Activated CD4-positive, alpha-beta memory T cell treated with anti-CD3 and anti-CD28 coated beads, Interleukin-2, amount 10 ng/mL, durations not matched to agents 7 days and 5 days (primary cell): ENCODE measurements at regions not wholly inside any gene's neighbourhood (a gene's known extent, or its start where the extent isn't known, plus 50 kb on each side); places are given as distances from the start of the nearest gene placed in this dataset.

Experiments
- CTCF ChIA-PET: fragments of 350-600 bp; sonication (Branson Sonifier 250); formaldehyde crosslinking; loops from one replicate; lab custom pipeline; 2021; ENCODE audit warnings: antibody characterized with exemption, inconsistent platforms; lab: Charles Lee
- POLR2A ChIA-PET: fragments of 350-600 bp; sonication (Branson Sonifier 250); formaldehyde crosslinking; loops from one replicate; lab custom pipeline; 2021; ENCODE audit warnings: antibody characterized with exemption; lab: Charles Lee
- DNase-seq: peaks from one replicate; pipeline ENCODE4 v3.0.0-alpha.2; 2020
- H3K27ac Mint-ChIP-seq: one replicate; pipeline ENCODE4 v1.8.0; 2021; ENCODE audit warnings: mild to moderate bottlenecking, mixed read lengths
- H3K27me3 Mint-ChIP-seq: one replicate; pipeline ENCODE4 v1.8.0; 2021; ENCODE audit warnings: mixed read lengths
- H3K36me3 Mint-ChIP-seq: one replicate; pipeline ENCODE4 v1.8.0; 2021; ENCODE audit warnings: low read depth, mixed read lengths
- H3K4me1 Mint-ChIP-seq: one replicate; pipeline ENCODE4 v1.8.0; 2021; ENCODE audit warnings: mixed read lengths
- H3K4me3 Mint-ChIP-seq: one replicate; pipeline ENCODE4 v1.8.0; 2021; ENCODE audit warnings: mild to moderate bottlenecking, mixed read lengths
- H3K9me3 Mint-ChIP-seq: one replicate; pipeline ENCODE4 v1.8.0; 2021; ENCODE audit warnings: mixed read lengths

DNA sequence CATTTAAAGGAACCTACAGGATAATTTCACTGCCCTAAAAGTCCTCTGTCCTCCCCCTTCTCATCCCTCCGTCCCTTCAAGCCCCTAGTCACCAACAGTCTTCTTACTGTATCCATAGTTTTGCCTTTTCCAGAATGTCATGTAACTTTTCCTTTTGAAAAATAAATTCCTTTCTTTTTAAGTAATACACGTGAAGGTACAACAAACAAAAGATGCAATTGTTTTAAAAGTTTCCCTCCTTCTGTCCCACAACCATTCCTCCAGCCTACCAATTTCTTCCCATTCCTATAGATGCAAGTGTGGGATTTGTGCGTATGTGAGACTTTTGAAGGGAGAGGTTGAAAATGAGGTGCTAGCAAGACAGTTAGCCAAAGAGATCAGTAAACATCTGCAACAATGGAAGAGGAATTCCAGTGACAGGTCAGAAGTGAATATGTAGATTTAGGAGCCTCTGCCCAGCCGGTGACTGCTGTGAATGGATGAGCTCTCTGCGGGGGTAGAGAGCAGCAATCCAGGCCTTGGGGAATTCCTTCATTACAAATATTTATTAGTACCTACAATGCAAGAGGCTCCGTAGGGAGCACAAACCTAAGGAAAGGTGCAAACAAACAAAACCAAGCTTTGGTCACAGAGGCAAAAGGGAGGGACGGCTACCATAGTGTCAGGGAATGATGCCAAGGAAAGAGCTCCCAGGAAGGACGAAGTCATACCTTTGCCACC, 243.6 kb downstream of the SKIDA1 start:
- H3K27me3 Mint-ChIP-seq: peaks cover 3% of the 10 kb centered on the region
- no peak overlapping the region for H3K27ac Mint-ChIP-seq
- H3K9me3 Mint-ChIP-seq: no peaks in the 10 kb centered on the region
- POLR2A ChIA-PET: no interaction called here
- H3K36me3 Mint-ChIP-seq: no peaks in the 10 kb centered on the region
- DNase-seq: no peak
- CTCF ChIA-PET: no interaction called here
- H3K4me1 Mint-ChIP-seq: no peaks in the 10 kb centered on the region
- H3K4me3 Mint-ChIP-seq: no peak overlapping the region

DNA sequence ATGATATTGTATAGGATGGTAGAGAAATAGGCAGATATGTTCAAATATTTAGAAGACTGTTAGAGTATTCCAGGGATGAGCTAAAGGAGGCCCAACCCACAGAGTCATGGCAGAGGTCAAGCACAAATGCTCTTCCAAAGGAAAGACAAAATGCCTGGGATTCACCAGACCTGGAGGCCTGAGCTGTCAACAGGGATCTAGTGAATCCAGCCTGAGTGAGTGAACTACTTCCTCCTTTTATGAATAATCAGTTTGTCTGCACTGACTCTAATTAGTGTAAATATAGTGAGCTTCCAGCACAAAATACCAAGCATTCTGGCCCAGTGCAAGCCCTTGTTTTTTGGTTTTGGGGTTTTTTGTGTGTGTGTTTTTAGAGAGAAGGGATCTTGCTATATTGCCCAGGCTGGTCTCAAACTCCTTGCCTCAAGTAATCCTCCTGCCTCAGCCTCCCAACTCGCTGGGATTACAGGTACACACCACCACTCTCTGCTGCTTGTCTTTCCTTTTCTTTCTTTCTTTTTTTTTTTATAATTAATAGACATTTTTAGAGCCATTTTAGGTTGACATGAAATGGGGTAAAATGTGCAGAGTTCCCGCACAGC, 244.4 kb downstream of the SKIDA1 start:
- no peak for DNase-seq
- Mint-ChIP-seq H3K9me3 (no peaks in the 10 kb centered on the region), H3K4me1 (no peaks in the 10 kb centered on the region), H3K27ac (no peak overlapping the region), H3K27me3 (peaks cover 3% of the 10 kb centered on the region), H3K36me3 (no peaks in the 10 kb centered on the region), H3K4me3 (no peak overlapping the region)
- POLR2A ChIA-PET: no interaction called here
- CTCF ChIA-PET: no interaction called here

GRCh38 chr10:21280037-21280436, 245.4 kb downstream of the SKIDA1 start:
- H3K4me1 Mint-ChIP-seq: no peaks in the 10 kb centered on the region
- CTCF ChIA-PET: interaction anchor here (0.7 to 2.1 kb wide), 4 partner anchors 13 to 452 kb away, joined by 4 to 8 read pairs (median 4); no protein-coding TSS in a partner anchor
- H3K36me3 Mint-ChIP-seq: no peaks in the 10 kb centered on the region

GRCh38 chr10:21279217-21279575, 246.3 kb downstream of the SKIDA1 start:
- H3K27ac Mint-ChIP-seq: no peak overlapping the region
- H3K4me1 Mint-ChIP-seq: no peaks in the 10 kb centered on the region
- no peak overlapping the region for H3K4me3 Mint-ChIP-seq
- POLR2A ChIA-PET: no interaction called here
- H3K36me3 Mint-ChIP-seq: no peaks in the 10 kb centered on the region
- H3K9me3 Mint-ChIP-seq: no peaks in the 10 kb centered on the region
- H3K27me3 Mint-ChIP-seq: peaks cover 3% of the 10 kb centered on the region
- no peak for DNase-seq
- CTCF ChIA-PET: interaction anchor here (1.4 to 2.1 kb wide), 2 partner anchors 216 to 453 kb away, joined by 4 to 8 read pairs; no protein-coding TSS in a partner anchor

More at GRCh38 chr10:21280037-21280436, 245.4 kb downstream of the SKIDA1 start:
- POLR2A ChIA-PET: no interaction called here
- no peak overlapping the region for H3K27ac Mint-ChIP-seq
- DNase-seq: no peak
- no peaks in the 10 kb centered on the region for H3K9me3 Mint-ChIP-seq
- H3K27me3 Mint-ChIP-seq: peaks cover 3% of the 10 kb centered on the region
- H3K4me3 Mint-ChIP-seq: no peak overlapping the region

- ChIA-PET POLR2A (no interaction called here), CTCF (interaction anchor here (1.4 to 2.1 kb wide), 2 partner anchors 216 to 453 kb away, joined by 4 to 8 read pairs; no protein-coding TSS in a partner anchor)
- peak; percentile 68 for DNase-seq
- Mint-ChIP-seq H3K27me3 (peaks cover 3% of the 10 kb centered on the region), H3K9me3 (no peaks in the 10 kb centered on the region), H3K36me3 (no peaks in the 10 kb centered on the region), H3K4me1 (no peaks in the 10 kb centered on the region), H3K27ac (no peak overlapping the region), H3K4me3 (no peak overlapping the region)
These were observed 246.8 kb downstream of the SKIDA1 start for GRCh38 chr10:21278491-21279216.

DNA sequence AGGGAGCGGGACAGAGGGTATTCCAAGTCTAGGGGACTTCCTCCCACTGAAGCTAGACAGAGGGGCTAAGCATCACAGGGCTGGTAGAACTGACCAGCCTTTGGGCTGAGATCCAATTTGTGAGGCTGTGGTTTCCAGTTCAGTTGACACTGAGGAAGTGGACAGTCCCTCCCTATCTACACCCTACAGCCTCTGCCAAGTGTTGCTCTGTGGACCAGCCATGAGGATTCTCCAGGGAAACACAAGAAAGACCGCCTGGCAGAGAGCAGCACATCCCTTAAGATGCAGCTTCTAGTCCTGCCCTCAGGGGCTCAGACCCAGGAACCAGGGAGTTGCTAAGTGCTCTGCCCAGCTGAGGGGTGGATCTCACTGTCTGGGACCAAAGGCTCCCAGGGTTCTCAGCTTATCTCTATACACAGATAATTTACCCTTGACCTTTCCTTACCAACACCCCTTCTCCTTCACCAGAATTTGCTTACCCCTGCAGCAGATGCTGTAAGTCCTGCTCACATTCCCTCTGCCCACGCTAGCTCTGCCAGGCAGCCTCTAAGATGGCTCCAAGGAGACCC, 252.0 kb downstream of the SKIDA1 start:
- H3K27ac Mint-ChIP-seq: no peak overlapping the region
- CTCF ChIA-PET: no interaction called here
- H3K9me3 Mint-ChIP-seq: no peaks in the 10 kb centered on the region

DNA sequence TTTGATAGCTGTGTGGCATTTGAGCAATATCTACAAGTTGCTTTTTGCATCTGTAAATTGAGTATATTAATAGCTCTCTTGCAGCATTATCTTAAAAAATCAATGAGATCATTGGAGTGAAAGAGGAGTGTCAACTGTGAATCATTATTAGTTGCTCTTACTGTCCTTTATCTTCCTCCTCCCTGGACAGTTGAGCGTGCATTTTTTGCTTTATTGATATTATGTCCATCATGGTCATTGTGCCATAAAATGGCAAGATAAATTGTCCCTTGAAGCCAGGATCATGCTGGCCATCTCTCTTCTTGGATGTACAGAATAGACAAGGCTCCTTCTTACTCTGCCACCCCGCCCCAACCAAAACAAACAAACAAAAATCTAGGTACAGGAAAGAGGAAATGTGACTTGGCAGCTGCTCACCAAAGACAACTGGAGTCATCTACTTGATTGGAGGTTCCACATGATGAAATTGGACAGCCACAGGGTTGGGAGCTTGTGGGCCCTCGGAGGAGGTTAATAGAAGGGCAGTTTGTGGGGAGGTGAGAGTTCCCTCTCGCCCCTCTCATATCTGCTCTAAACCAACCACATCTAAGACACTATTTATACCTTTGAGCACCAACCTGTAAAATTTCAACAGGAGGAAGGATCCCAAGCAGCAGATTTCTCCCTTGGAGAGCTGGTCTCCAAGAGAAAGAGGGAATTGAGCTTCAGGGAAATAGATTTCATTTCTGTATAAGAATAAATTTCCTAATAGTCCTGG, 252.7 kb downstream of the SKIDA1 start:
- ChIA-PET CTCF (no interaction called here), POLR2A (no interaction called here)
- H3K4me3 Mint-ChIP-seq: no peak overlapping the region
- no peaks in the 10 kb centered on the region for H3K9me3 Mint-ChIP-seq
- no peak overlapping the region for H3K27ac Mint-ChIP-seq
- DNase-seq: no peak
- no peaks in the 10 kb centered on the region for H3K36me3 Mint-ChIP-seq
- H3K27me3 Mint-ChIP-seq: no peaks in the 10 kb centered on the region
- no peaks in the 10 kb centered on the region for H3K4me1 Mint-ChIP-seq

More for the DNA sequence above, 252.0 kb downstream of the SKIDA1 start:
- DNase-seq: no peak
- no peak overlapping the region for H3K4me3 Mint-ChIP-seq
- POLR2A ChIA-PET: no interaction called here
- H3K4me1 Mint-ChIP-seq: no peaks in the 10 kb centered on the region
- no peaks in the 10 kb centered on the region for H3K36me3 Mint-ChIP-seq
- H3K27me3 Mint-ChIP-seq: no peaks in the 10 kb centered on the region

GRCh38 chr10:21270976-21271375, 254.5 kb downstream of the SKIDA1 start:
- ChIA-PET CTCF (no interaction called here), POLR2A (no interaction called here)
- Mint-ChIP-seq H3K27me3 (no peaks in the 10 kb centered on the region), H3K4me3 (no peak overlapping the region), H3K4me1 (no peaks in the 10 kb centered on the region), H3K27ac (no peak overlapping the region), H3K36me3 (no peaks in the 10 kb centered on the region), H3K9me3 (no peaks in the 10 kb centered on the region)
- DNase-seq: no peak

- DNase-seq: no peak
- Mint-ChIP-seq H3K4me1 (no peaks in the 10 kb centered on the region), H3K27me3 (no peaks in the 10 kb centered on the region), H3K4me3 (no peak overlapping the region), H3K9me3 (peaks cover 2% of the 10 kb centered on the region), H3K36me3 (no peaks in the 10 kb centered on the region), H3K27ac (no peak overlapping the region)
- ChIA-PET CTCF (no interaction called here), POLR2A (no interaction called here)
These were observed 256.2 kb downstream of the SKIDA1 start for GRCh38 chr10:21269289-21269688.

GRCh38 chr10:21265622-21266021, 259.9 kb downstream of the SKIDA1 start:
- no peak overlapping the region for H3K4me3 Mint-ChIP-seq
- peaks cover 2% of the 10 kb centered on the region for H3K9me3 Mint-ChIP-seq
- H3K36me3 Mint-ChIP-seq: no peaks in the 10 kb centered on the region
- no peaks in the 10 kb centered on the region for H3K4me1 Mint-ChIP-seq
- no peak for DNase-seq
- no peaks in the 10 kb centered on the region for H3K27me3 Mint-ChIP-seq
- ChIA-PET POLR2A (no interaction called here), CTCF (no interaction called here)
- no peak overlapping the region for H3K27ac Mint-ChIP-seq

DNA sequence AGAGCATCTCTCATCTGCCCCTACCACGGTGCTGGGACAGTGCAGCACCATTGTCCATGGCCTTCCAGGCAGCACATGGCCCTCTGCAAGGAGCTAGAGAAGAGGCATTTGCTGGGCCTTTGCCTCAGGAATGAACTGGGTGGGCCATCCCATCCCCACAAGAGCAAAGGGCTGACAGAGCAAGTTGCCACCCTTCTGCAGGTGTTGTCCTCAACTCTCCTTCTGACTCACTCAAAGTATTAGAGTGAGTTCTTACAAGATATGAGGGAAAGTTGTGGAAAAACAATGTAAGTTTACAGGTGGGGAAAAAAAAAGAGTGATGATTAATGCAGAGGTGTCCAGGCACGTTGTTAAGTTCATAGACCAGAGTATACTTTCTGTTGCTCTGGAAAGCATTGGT, 261.2 kb downstream of the SKIDA1 start:
- H3K4me3 Mint-ChIP-seq: no peak overlapping the region
- H3K4me1 Mint-ChIP-seq: no peaks in the 10 kb centered on the region
- H3K27me3 Mint-ChIP-seq: no peaks in the 10 kb centered on the region
- H3K36me3 Mint-ChIP-seq: no peaks in the 10 kb centered on the region
- DNase-seq: no peak
- ChIA-PET POLR2A (no interaction called here), CTCF (interaction anchor here (0.6 kb wide), 1 partner anchor 1219 kb away, joined by 4 read pairs; no protein-coding TSS in a partner anchor)
- H3K9me3 Mint-ChIP-seq: peaks cover 2% of the 10 kb centered on the region
- no peak overlapping the region for H3K27ac Mint-ChIP-seq

DNA sequence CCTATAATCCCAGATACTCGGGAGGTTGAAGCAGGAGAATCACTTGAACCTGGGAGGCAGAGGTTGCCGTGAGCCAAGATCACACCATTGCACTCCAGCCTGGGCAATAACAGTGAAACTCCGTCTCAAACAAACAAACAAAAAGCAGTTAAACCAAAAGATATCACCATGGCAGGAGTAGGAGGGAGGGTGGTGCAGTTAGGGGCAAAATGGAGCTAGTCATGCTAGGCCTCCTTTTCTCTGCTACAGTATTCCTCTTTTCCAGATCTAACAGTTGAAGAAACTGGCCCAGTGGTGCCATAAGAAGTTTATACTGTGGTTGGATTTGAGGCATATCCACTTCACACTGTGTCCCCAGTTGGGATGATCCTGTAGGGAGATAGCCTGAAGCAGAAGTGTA, 261.6 kb downstream of the SKIDA1 start:
- Mint-ChIP-seq H3K36me3 (no peaks in the 10 kb centered on the region), H3K27ac (no peak overlapping the region), H3K27me3 (no peaks in the 10 kb centered on the region), H3K9me3 (peaks cover 2% of the 10 kb centered on the region), H3K4me1 (no peaks in the 10 kb centered on the region), H3K4me3 (no peak overlapping the region)
- CTCF ChIA-PET: interaction anchor here (0.6 kb wide), 1 partner anchor 1219 kb away, joined by 4 read pairs; no protein-coding TSS in a partner anchor
- POLR2A ChIA-PET: no interaction called here
- no peak for DNase-seq
